Inflammatory macrophage treated with lipopolysaccharide for 4 hours (primary cell): ENCODE measurements at regions not wholly inside any gene's neighbourhood (a gene's known extent, or its start where the extent isn't known, plus 50 kb on each side); places are given as distances from the start of the nearest gene placed in this dataset.
A peak's percentile ranks its signal among the peaks of the same experiment; 100 is the strongest.

Experiments used
- DNase-seq: peaks from one replicate; pipeline ENCODE4 v3.0.0-alpha.2; 2020

DNA sequence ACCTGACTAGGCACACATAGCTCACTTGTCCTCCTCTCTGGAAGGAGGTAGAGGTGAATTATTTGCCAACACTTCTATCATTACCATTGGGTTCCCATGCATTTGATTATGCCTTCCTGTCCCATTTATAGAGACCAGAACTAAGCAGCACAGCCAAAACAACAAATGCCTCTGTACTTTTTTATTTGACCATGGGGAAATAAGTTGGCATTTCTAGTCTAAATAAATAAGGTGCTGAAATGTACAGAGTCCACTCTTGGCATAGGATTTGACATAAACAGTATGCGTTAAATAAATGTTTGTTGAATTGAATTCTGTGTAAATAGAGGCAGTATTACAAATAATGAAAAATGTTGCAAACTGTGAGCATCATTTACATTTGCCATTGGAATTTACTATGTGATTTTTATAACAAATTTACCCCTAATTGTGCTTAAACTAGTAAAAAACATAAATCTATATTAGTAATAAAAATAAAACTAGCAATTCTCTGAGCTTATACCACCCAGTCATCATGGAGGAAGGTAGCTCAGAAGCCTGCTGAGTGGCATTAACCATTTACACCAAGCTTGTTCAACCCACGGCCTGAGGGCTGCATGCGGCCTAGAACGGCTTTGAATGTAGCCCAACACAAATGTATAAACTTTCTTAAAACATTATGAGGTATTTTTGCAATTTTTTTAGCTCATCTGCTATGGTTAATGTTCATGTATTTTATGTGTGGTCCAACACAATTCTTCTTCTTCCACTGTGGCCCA, 367.8 kb downstream of the FIGN start:
- no peak for DNase-seq

DNA sequence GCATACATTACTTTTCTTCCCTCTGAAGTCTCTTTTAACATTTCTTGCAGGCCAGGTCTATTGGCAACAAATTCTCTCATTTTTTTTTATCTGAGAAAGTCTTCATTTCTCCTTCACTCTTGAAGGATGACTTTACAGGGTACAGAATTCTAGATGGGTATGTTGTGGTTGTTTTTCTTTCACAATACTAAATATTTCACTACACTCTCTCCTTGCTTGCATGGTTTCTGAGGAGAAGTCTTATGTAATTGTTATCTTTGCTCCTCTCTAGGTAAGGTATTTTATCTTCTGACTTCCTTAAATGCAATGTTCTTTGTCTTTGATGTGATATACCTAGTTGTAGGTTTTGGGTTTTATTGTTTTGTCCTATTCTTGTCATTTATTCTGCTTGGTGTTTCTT, 371.1 kb downstream of the FIGN start:
- DNase-seq = no peak

GRCh38 chr2:163353551-163353950, 382.3 kb downstream of the FIGN start:
- no peak for DNase-seq

DNA sequence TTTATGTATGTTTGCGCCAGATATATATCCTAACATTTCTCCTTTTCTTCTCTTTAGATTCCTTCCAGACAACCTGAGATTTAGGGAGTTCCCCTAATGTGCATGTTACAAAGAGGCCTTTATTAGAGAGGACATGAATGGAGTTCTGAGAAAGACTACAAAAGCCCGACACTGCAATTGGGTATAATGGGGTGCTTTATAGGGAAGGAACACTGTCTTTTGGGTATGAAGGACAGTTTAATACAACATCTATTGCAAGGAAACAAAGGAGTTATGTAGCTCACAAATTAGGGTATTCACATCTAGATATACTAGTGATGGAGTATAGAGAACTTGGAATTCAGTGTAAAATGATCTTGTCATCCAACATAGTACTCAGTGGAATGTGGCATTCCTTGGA, 383.8 kb downstream of the FIGN start:
- DNase-seq = no peak

- no peak for DNase-seq
These were observed 384.7 kb downstream of the FIGN start for GRCh38 chr2:163351143-163351542.

- peak; percentile 86 for DNase-seq
These were observed 386.9 kb downstream of the FIGN start for GRCh38 chr2:163348857-163349380.

- DNase-seq = peak; percentile 48
These were observed 387.6 kb downstream of the FIGN start for GRCh38 chr2:163347982-163348856.

DNA sequence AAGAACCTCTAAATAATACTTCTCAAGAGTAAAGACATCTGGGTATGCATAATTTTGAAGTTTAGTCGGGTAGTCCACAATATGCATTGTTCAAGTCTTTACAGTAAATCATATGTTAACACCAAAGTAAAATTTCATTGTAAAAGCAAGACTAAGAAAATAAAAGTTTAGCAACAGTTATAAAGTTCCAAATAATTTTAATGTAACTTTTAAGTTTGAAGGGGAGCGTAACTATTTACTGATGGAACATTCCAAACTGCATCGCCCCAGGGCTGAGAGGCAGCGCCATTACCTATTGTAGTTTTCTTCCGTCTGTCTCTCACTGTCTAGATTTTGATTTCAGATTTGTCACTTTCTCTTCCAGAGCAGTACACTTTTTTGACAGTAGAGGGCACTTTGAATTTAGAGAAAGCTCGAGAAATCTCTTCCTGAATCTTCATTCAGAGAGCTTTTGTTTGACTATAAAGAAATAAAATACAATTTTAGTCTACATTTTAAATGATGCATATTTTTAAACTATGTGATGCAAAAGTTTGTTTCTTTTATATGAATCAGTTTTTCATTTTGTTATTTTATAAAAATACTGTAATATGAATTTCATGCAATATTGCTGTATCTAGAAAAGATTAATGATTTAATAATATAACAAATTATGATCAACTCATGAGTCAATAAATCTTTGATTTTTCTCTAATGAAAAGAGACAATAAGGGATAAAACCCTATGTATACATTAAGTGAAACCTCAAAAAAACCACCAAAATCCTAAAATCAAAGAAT, 389.8 kb downstream of the FIGN start:
- peak; percentile 59 for DNase-seq

GRCh38 chr2:163343316-163343715, 392.5 kb downstream of the FIGN start:
- DNase-seq = no peak

- DNase-seq = no peak
These were observed 394.4 kb downstream of the FIGN start for GRCh38 chr2:163341426-163341825.

GRCh38 chr2:163338270-163338669, 397.5 kb downstream of the FIGN start:
- no peak for DNase-seq

GRCh38 chr2:163324677-163325076, 411.1 kb downstream of the FIGN start:
- DNase-seq = no peak

GRCh38 chr2:163319006-163319405, 416.8 kb downstream of the FIGN start:
- DNase-seq = peak; percentile 6

- no peak for DNase-seq
These were observed 421.1 kb downstream of the FIGN start for GRCh38 chr2:163314712-163315111.

- no peak for DNase-seq
These were observed 423.1 kb downstream of the FIGN start for GRCh38 chr2:163312713-163313112.

GRCh38 chr2:163306647-163307046, 429.2 kb downstream of the FIGN start:
- DNase-seq = no peak

DNA sequence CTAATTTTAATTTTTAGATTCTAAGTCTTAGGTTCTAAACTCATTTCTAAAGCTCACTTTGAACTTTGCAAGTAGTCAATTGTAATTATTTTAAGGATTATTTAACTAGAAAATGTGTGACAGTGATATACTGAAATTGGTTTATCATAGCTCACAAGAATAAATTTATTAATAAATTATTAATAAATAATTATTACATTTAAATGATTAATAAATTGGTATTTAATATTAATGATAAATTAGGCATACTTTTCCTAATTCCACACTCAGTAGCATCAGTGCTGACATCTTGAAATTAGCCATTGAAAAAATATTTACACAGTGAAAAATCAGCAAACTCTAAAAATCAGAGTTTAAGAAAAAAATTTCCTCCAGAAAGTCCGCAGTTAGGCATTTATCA, 433.7 kb downstream of the FIGN start:
- no peak for DNase-seq

- DNase-seq = no peak
These were observed 444.0 kb downstream of the FIGN start for GRCh38 chr2:163291790-163292189.

DNA sequence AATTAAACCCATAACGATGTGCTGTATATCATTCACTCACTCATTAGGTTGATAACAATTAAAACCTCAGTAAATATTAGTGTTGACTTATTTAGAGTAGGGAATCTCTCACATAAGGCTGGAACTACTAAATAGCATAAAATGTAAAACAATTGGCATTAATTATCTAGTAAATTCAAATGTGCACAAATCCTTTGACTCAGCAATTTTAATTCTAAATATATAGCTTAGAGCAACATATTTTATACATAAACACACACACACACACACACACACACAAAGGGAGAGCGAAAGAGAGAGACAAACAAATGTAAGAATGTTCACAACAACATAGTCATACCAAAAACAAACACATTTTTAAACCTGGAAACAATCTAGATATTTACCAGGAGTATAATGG, 443.1 kb upstream of the KCNH7 start:
- DNase-seq = no peak

DNA sequence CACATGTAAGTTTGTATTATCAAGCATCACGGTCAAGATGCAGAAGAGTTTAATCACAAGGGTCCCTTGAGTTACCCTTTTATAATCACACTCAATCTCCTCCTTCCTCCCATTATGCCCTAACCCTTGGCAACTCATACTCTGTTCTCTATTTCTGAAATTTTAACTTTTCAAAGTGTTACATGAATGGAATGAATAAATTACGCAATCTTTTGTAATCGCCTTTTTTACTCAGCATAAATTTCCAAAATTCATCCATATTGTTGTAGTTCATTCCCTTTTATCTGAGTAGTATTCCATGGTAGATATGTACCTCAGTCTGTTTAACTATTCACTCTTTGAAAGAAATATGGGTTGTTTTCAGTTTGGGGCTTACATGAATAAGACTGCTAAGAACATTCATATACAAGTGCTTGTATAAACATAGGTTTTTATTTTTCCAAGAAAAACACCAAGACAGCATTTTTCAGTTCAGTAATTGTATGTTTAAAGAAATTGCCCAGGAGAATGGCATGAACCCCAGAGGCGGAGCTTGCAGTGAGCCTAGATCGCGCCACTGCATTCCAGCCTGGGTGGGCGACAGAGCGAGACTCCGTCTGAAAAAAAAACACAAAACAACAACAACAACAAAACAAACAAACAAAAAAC, 430.9 kb upstream of the KCNH7 start:
- no peak for DNase-seq

- DNase-seq = no peak
These were observed 428.2 kb upstream of the KCNH7 start for GRCh38 chr2:163266772-163267171.

DNA sequence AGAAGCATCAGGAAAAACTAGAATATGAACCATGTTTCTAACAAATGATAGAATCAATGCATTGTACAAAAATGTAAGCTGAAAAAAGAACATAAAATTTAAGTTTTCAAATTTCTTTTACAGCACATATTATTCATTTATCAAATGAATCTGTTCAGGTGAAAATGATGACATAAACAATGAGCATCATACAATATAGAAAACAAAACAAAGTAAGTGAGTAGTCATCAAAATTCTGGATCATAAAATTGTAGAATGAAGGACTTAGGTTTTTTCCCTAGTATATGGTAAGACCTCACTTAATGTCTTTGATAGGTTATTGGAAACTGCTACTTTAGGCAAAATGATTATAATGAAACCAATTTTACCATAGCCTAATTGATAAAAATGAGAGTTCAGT, 427.0 kb upstream of the KCNH7 start:
- DNase-seq = no peak

DNA sequence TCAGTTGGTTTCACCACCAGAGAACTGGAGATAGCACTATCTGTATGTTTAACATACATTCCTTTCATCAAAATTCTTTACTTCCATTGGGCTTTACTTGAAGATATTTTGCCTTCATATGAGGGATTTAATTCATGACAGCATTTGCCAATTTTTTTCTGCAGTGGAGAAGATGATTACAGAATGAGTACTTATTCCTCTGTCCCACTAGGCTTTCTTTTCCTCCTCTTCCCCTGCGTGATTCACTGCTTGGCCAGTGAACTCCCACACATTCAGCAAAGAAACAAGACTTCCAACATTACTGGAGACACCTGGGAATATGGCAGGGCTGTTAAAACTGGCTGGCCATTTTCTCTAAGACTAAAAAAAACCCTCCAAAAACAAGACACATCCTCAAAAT, 425.8 kb upstream of the KCNH7 start:
- DNase-seq = no peak
